ENCODE measurements at regions not wholly inside any gene's neighbourhood (a gene's known extent, or its start where the extent isn't known, plus 50 kb on each side); places are given as distances from the start of the nearest gene placed in this dataset.

GRCh38 chr2:168322325-168323007, 75.1 kb upstream of the STK39 start:
- TF ChIP-seq CTCF (IDR thresholded peaks at IDR 0.05) (no peak), ZFX (IDR thresholded peaks at IDR 0.05; ENCODE audit: borderline replicate concordance) (no peak)

All from 22Rv1 (cell line).